ENCODE measurements at regions not wholly inside any gene's neighbourhood (a gene's known extent, or its start where the extent isn't known, plus 50 kb on each side); places are given as distances from the start of the nearest gene placed in this dataset.

- TF ChIP-seq POLR2AphosphoS5 (IDR thresholded peaks at IDR 0.05; ENCODE audit: insufficient read depth, low read depth, low read length) (no peak), MYC (IDR thresholded peaks at IDR 0.05; ENCODE audit: low read depth, low read length) (no peak), POLR2A (IDR thresholded peaks at IDR 0.05; ENCODE audit: low read depth, low read length) (no peak), FOS (IDR thresholded peaks at IDR 0.05; ENCODE audit: borderline replicate concordance, insufficient read depth, low read length) (no peak), GATA2 (IDR thresholded peaks at IDR 0.05; ENCODE audit: insufficient read depth, insufficient read length, low read depth, low read length) (no peak), MAX (IDR thresholded peaks at IDR 0.05; ENCODE audit: insufficient read depth, insufficient read length) (no peak), JUN (IDR thresholded peaks at IDR 0.05; ENCODE audit: borderline replicate concordance, insufficient read depth, insufficient read length, low read depth) (no peak), EZH2 (IDR thresholded peaks at IDR 0.05; ENCODE audit: borderline replicate concordance, low read depth, low read length, severe bottlenecking) (no peak)
- TF ChIP-seq, protein P1, sequence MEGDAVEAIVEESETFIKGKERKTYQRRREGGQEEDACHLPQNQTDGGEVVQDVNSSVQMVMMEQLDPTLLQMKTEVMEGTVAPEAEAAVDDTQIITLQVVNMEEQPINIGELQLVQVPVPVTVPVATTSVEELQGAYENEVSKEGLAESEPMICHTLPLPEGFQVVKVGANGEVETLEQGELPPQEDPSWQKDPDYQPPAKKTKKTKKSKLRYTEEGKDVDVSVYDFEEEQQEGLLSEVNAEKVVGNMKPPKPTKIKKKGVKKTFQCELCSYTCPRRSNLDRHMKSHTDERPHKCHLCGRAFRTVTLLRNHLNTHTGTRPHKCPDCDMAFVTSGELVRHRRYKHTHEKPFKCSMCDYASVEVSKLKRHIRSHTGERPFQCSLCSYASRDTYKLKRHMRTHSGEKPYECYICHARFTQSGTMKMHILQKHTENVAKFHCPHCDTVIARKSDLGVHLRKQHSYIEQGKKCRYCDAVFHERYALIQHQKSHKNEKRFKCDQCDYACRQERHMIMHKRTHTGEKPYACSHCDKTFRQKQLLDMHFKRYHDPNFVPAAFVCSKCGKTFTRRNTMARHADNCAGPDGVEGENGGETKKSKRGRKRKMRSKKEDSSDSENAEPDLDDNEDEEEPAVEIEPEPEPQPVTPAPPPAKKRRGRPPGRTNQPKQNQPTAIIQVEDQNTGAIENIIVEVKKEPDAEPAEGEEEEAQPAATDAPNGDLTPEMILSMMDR (IDR thresholded peaks at IDR 0.05; ENCODE audit: extremely low read depth in 1 of 2, insufficient read depth in 1 of 2, low read depth in 1 of 2, low read length in 2 of 2) = no peak
- DNase-seq (ENCODE audit: low read depth, low spot score) (no peak), FAIRE-seq (no peak)
- H3K9ac ChIP-seq (replicated peaks; ENCODE audit: extremely low read depth, insufficient read depth, low read length) = no peak overlapping the region
- H3K79me2 ChIP-seq (ENCODE audit: control insufficient read depth, insufficient read depth, low read length) = no peaks in the 10 kb centered on the region
- ChIA-PET POLR2A (no interaction called here), CTCF (no interaction called here)
- H3K9me3 ChIP-seq (replicated peaks; ENCODE audit: control insufficient read depth, insufficient read depth, low read length) = no peaks in the 10 kb centered on the region
- no peaks in the 10 kb centered on the region for H3K36me3 ChIP-seq (ENCODE audit: control insufficient read depth in 2 of 2, extremely low read depth in 1 of 2, insufficient read depth in 2 of 2, low read length in 2 of 2)
- H2AFZ ChIP-seq (ENCODE audit: low read depth, low read length) = no peak overlapping the region
- no peaks in the 10 kb centered on the region for H4K20me1 ChIP-seq (replicated peaks; ENCODE audit: control insufficient read depth, extremely low read depth, insufficient read depth, low read length)
- intact Hi-C loops (cut with micrococcal nuclease) (no loop called here), dilution Hi-C loops (cut with MboI; ENCODE audit: extremely low pct_ligation_motif_present, low sequenced_read_pairs) (no loop called here)
- no peak overlapping the region for H3K4me3 ChIP-seq (replicated peaks in 1 of 3; ENCODE audit: insufficient read depth in 1 of 3, low read depth in 1 of 3, low read length in 3 of 3)
- no peaks in the 10 kb centered on the region for H3K4me1 ChIP-seq (ENCODE audit: control insufficient read depth, extremely low read depth, insufficient read depth, low read length)
- H3K27ac ChIP-seq (ENCODE audit: insufficient read depth, low read depth, low read length) = no peak overlapping the region
- no peaks in the 10 kb centered on the region for H3K27me3 ChIP-seq (ENCODE audit: control insufficient read depth in 2 of 2, insufficient read depth in 2 of 2, low read length in 2 of 2)
- H3K9me1 ChIP-seq (replicated peaks; ENCODE audit: control insufficient read depth, extremely low read depth, insufficient read depth, low read length) = no peaks in the 10 kb centered on the region
- no peak overlapping the region for H3K4me2 ChIP-seq (ENCODE audit: insufficient read depth, low read length)
- no TSS peak for BruUV-seq (replicated peaks)
Observed at GRCh38 chr9:31950756-31951155, 433.7 kb upstream of the ACO1 start.
